ENCODE measurements at regions not wholly inside any gene's neighbourhood (a gene's known extent, or its start where the extent isn't known, plus 50 kb on each side); places are given as distances from the start of the nearest gene placed in this dataset.

DNA sequence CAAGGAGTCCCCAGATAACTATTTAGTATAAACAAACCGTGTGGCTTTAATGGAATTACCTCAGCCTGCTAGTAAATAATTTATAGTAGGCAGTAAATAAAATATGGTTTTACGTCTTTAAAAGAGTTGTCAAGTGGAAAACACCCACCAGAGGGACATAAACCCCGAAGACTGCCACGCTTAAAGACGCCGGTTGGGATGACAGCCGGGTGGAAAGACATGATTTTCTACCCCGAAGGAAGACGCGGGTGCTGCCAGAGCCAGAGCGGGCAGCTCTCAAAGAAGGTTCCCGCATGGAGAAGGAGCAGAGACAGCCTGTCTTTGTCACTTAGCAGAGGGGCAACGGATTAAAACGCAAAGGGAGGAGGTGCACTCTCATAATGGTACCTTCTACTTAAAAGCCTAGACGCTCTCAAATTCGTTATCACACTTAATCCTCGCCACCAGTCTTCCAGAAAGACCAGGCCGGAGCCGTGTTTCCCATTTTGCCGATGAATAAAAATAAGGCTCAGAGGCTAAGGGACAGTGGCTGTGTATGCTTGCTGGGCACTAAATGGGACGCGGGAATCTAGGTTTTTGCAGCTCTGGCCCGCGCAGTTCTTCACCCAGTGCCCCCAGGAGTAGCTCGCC, 140.5 kb upstream of the ZIC3 start:
- TF ChIP-seq, protein P1, sequence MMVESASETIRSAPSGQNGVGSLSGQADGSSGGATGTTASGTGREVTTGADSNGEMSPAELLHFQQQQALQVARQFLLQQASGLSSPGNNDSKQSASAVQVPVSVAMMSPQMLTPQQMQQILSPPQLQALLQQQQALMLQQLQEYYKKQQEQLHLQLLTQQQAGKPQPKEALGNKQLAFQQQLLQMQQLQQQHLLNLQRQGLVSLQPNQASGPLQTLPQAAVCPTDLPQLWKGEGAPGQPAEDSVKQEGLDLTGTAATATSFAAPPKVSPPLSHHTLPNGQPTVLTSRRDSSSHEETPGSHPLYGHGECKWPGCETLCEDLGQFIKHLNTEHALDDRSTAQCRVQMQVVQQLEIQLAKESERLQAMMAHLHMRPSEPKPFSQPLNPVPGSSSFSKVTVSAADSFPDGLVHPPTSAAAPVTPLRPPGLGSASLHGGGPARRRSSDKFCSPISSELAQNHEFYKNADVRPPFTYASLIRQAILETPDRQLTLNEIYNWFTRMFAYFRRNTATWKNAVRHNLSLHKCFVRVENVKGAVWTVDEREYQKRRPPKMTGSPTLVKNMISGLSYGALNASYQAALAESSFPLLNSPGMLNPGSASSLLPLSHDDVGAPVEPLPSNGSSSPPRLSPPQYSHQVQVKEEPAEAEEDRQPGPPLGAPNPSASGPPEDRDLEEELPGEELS (CRISPR knock-in tag; IDR thresholded peaks at IDR 0.05), result no peak
- TF ChIP-seq, protein P2, sequence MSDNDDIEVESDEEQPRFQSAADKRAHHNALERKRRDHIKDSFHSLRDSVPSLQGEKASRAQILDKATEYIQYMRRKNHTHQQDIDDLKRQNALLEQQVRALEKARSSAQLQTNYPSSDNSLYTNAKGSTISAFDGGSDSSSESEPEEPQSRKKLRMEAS (CRISPR knock-in tag; IDR thresholded peaks at IDR 0.05), result no peak
- TF ChIP-seq GTF2I (CRISPR knock-in tag; conservative IDR thresholded peaks at IDR 0.05), result no peak
- TF ChIP-seq ZNF416 (CRISPR knock-in tag; IDR thresholded peaks at IDR 0.05), result no peak
- no peak for TF ChIP-seq SMAD4 (CRISPR knock-in tag; IDR thresholded peaks at IDR 0.05)
- TF ChIP-seq, protein P3, sequence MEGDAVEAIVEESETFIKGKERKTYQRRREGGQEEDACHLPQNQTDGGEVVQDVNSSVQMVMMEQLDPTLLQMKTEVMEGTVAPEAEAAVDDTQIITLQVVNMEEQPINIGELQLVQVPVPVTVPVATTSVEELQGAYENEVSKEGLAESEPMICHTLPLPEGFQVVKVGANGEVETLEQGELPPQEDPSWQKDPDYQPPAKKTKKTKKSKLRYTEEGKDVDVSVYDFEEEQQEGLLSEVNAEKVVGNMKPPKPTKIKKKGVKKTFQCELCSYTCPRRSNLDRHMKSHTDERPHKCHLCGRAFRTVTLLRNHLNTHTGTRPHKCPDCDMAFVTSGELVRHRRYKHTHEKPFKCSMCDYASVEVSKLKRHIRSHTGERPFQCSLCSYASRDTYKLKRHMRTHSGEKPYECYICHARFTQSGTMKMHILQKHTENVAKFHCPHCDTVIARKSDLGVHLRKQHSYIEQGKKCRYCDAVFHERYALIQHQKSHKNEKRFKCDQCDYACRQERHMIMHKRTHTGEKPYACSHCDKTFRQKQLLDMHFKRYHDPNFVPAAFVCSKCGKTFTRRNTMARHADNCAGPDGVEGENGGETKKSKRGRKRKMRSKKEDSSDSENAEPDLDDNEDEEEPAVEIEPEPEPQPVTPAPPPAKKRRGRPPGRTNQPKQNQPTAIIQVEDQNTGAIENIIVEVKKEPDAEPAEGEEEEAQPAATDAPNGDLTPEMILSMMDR (IDR thresholded peaks at IDR 0.05), result no peak
- no peak for TF ChIP-seq JUN (CRISPR knock-in tag; IDR thresholded peaks at IDR 0.05)
- TF ChIP-seq NFATC4 (CRISPR knock-in tag; IDR thresholded peaks at IDR 0.05), result no peak
- no peak for TF ChIP-seq NFE2L1 (CRISPR knock-in tag; IDR thresholded peaks at IDR 0.05)
- TF ChIP-seq, protein P4, sequence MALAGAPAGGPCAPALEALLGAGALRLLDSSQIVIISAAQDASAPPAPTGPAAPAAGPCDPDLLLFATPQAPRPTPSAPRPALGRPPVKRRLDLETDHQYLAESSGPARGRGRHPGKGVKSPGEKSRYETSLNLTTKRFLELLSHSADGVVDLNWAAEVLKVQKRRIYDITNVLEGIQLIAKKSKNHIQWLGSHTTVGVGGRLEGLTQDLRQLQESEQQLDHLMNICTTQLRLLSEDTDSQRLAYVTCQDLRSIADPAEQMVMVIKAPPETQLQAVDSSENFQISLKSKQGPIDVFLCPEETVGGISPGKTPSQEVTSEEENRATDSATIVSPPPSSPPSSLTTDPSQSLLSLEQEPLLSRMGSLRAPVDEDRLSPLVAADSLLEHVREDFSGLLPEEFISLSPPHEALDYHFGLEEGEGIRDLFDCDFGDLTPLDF (CRISPR knock-in tag; IDR thresholded peaks at IDR 0.05), result no peak
- TF ChIP-seq, protein P5, sequence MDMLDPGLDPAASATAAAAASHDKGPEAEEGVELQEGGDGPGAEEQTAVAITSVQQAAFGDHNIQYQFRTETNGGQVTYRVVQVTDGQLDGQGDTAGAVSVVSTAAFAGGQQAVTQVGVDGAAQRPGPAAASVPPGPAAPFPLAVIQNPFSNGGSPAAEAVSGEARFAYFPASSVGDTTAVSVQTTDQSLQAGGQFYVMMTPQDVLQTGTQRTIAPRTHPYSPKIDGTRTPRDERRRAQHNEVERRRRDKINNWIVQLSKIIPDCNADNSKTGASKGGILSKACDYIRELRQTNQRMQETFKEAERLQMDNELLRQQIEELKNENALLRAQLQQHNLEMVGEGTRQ (CRISPR knock-in tag; IDR thresholded peaks at IDR 0.05), result no peak
- TF ChIP-seq SMAD3 (CRISPR knock-in tag; IDR thresholded peaks at IDR 0.05; ENCODE audit: borderline replicate concordance), result no peak
- TF ChIP-seq, protein P6, sequence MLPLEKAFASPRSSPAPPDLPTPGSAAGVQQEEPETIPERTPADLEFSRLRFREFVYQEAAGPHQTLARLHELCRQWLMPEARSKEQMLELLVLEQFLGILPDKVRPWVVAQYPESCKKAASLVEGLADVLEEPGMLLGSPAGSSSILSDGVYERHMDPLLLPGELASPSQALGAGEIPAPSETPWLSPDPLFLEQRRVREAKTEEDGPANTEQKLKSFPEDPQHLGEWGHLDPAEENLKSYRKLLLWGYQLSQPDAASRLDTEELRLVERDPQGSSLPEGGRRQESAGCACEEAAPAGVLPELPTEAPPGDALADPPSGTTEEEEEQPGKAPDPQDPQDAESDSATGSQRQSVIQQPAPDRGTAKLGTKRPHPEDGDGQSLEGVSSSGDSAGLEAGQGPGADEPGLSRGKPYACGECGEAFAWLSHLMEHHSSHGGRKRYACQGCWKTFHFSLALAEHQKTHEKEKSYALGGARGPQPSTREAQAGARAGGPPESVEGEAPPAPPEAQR (CRISPR knock-in tag; IDR thresholded peaks at IDR 0.05), result no peak
- TF ChIP-seq, protein P7, sequence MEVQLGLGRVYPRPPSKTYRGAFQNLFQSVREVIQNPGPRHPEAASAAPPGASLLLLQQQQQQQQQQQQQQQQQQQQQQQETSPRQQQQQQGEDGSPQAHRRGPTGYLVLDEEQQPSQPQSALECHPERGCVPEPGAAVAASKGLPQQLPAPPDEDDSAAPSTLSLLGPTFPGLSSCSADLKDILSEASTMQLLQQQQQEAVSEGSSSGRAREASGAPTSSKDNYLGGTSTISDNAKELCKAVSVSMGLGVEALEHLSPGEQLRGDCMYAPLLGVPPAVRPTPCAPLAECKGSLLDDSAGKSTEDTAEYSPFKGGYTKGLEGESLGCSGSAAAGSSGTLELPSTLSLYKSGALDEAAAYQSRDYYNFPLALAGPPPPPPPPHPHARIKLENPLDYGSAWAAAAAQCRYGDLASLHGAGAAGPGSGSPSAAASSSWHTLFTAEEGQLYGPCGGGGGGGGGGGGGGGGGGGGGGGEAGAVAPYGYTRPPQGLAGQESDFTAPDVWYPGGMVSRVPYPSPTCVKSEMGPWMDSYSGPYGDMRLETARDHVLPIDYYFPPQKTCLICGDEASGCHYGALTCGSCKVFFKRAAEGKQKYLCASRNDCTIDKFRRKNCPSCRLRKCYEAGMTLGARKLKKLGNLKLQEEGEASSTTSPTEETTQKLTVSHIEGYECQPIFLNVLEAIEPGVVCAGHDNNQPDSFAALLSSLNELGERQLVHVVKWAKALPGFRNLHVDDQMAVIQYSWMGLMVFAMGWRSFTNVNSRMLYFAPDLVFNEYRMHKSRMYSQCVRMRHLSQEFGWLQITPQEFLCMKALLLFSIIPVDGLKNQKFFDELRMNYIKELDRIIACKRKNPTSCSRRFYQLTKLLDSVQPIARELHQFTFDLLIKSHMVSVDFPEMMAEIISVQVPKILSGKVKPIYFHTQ (CRISPR knock-in tag; IDR thresholded peaks at IDR 0.05), result no peak
